ENCODE measurements at regions not wholly inside any gene's neighbourhood (a gene's known extent, or its start where the extent isn't known, plus 50 kb on each side); places are given as distances from the start of the nearest gene placed in this dataset.

- no peaks in the 10 kb centered on the region for H3K36me3 ChIP-seq (ENCODE audit: control insufficient read depth, insufficient read depth, low read length)
- CTCF ChIA-PET, result interaction anchor here (0.8 to 1.5 kb wide), 2 partner anchors 10 to 243 kb away, joined by 3 read pairs; no protein-coding TSS in a partner anchor
- no peak overlapping the region for H3K4me3 ChIP-seq (ENCODE audit: low read depth, low read length)
- no peak for TF ChIP-seq CTCF (IDR thresholded peaks at IDR 0.05; ENCODE audit: insufficient read depth, low read depth, low read length)
- DNase-seq (ENCODE audit: low read depth), result no peak
- POLR2A ChIA-PET, result no interaction called here
- no peaks in the 10 kb centered on the region for H3K27me3 ChIP-seq (ENCODE audit: control insufficient read depth, insufficient read depth, low read length)
Measured at GRCh38 chr2:215529271-215529670, 93.4 kb upstream of the FN1 start.

GRCh38 chr2:215528555-215528954 lies 92.7 kb upstream of the FN1 start:
- Histone ChIP-seq H3K36me3 (ENCODE audit: control insufficient read depth, insufficient read depth, low read length) (no peaks in the 10 kb centered on the region), H3K4me3 (ENCODE audit: low read depth, low read length) (no peak overlapping the region), H3K27me3 (ENCODE audit: control insufficient read depth, insufficient read depth, low read length) (no peaks in the 10 kb centered on the region)
- POLR2A ChIA-PET, result interaction anchor here (0.6 to 0.8 kb wide), 3 partner anchors 52 to 353 kb away, joined by 3 to 5 read pairs (median 3); no protein-coding TSS in a partner anchor
- no peak for TF ChIP-seq CTCF (IDR thresholded peaks at IDR 0.05; ENCODE audit: insufficient read depth, low read depth, low read length)
- peak; percentile 89 for DNase-seq (ENCODE audit: low read depth)
- CTCF ChIA-PET, result no interaction called here

GRCh38 chr2:215527736-215528135 lies 91.9 kb upstream of the FN1 start:
- POLR2A ChIA-PET, result interaction anchor here (0.7 kb wide), 1 partner anchor 51 kb away, joined by 3 read pairs; no protein-coding TSS in a partner anchor
- DNase-seq (ENCODE audit: low read depth), result no peak
- no peaks in the 10 kb centered on the region for H3K36me3 ChIP-seq (ENCODE audit: control insufficient read depth, insufficient read depth, low read length)
- CTCF ChIA-PET, result interaction anchor here (1.8 kb wide), 1 partner anchor 23 kb away, joined by 5 read pairs; no protein-coding TSS in a partner anchor
- no peaks in the 10 kb centered on the region for H3K27me3 ChIP-seq (ENCODE audit: control insufficient read depth, insufficient read depth, low read length)
- TF ChIP-seq CTCF (IDR thresholded peaks at IDR 0.05; ENCODE audit: insufficient read depth, low read depth, low read length), result no peak
- no peak overlapping the region for H3K4me3 ChIP-seq (ENCODE audit: low read depth, low read length)

GRCh38 chr2:215526341-215526740 lies 90.5 kb upstream of the FN1 start:
- TF ChIP-seq CTCF (IDR thresholded peaks at IDR 0.05; ENCODE audit: insufficient read depth, low read depth, low read length), result no peak
- no peak overlapping the region for H3K4me3 ChIP-seq (ENCODE audit: low read depth, low read length)
- CTCF ChIA-PET, result interaction anchor here (1.8 kb wide), 1 partner anchor 22 kb away, joined by 5 read pairs; no protein-coding TSS in a partner anchor
- DNase-seq (ENCODE audit: low read depth), result no peak
- POLR2A ChIA-PET, result no interaction called here
- H3K27me3 ChIP-seq (ENCODE audit: control insufficient read depth, insufficient read depth, low read length), result no peaks in the 10 kb centered on the region
- H3K36me3 ChIP-seq (ENCODE audit: control insufficient read depth, insufficient read depth, low read length), result no peaks in the 10 kb centered on the region

- CTCF ChIA-PET, result interaction anchor here (1.4 kb wide), 1 partner anchor 11 kb away, joined by 3 read pairs; no protein-coding TSS in a partner anchor
- POLR2A ChIA-PET, result no interaction called here
- DNase-seq (ENCODE audit: low read depth), result no peak
- TF ChIP-seq CTCF (IDR thresholded peaks at IDR 0.05; ENCODE audit: insufficient read depth, low read depth, low read length), result no peak
- H3K36me3 ChIP-seq (ENCODE audit: control insufficient read depth, insufficient read depth, low read length), result no peaks in the 10 kb centered on the region
- no peak overlapping the region for H3K4me3 ChIP-seq (ENCODE audit: low read depth, low read length)
- no peaks in the 10 kb centered on the region for H3K27me3 ChIP-seq (ENCODE audit: control insufficient read depth, insufficient read depth, low read length)
Measured at GRCh38 chr2:215522237-215522636, 86.4 kb upstream of the FN1 start.

Data from BJ (cell line).